ENCODE measurements at regions not wholly inside any gene's neighbourhood (a gene's known extent, or its start where the extent isn't known, plus 50 kb on each side); places are given as distances from the start of the nearest gene placed in this dataset.

DNA sequence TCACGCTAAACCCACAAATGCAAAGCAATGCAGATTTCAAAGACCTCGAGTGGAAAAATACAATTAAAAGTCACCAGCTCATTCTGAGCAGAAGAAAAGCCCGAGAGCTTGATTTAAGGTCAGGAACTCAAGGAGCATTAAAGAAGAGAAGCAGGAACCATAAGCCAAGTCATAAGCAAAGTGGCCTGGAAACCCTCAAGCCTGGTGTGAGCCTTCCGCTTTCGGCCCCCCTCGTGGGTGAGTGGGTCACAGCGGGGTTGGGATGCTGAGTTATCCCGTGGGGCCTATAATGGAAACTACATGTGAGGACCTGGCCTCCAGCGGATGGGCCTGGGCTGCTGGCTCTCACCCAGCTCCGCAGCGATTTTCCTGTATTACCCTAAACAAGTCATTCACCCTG lies 504.3 kb downstream of the RAB28 start:
- H3K27me3 ChIP-seq: no peaks in the 10 kb centered on the region
- TF ChIP-seq EP300 (IDR thresholded peaks at IDR 0.05) (no peak), POLR2A (IDR thresholded peaks at IDR 0.05) (no peak), POLR2AphosphoS5 (IDR thresholded peaks at IDR 0.05) (no peak)
- TF ChIP-seq, protein P1, sequence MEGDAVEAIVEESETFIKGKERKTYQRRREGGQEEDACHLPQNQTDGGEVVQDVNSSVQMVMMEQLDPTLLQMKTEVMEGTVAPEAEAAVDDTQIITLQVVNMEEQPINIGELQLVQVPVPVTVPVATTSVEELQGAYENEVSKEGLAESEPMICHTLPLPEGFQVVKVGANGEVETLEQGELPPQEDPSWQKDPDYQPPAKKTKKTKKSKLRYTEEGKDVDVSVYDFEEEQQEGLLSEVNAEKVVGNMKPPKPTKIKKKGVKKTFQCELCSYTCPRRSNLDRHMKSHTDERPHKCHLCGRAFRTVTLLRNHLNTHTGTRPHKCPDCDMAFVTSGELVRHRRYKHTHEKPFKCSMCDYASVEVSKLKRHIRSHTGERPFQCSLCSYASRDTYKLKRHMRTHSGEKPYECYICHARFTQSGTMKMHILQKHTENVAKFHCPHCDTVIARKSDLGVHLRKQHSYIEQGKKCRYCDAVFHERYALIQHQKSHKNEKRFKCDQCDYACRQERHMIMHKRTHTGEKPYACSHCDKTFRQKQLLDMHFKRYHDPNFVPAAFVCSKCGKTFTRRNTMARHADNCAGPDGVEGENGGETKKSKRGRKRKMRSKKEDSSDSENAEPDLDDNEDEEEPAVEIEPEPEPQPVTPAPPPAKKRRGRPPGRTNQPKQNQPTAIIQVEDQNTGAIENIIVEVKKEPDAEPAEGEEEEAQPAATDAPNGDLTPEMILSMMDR (IDR thresholded peaks at IDR 0.05): no peak
- H3K4me1 ChIP-seq: no peaks in the 10 kb centered on the region
- WGBS: 81% methylated on average over 11 of the region's 11 CpGs
- H3K4me3 ChIP-seq: no peak overlapping the region
- no peaks in the 10 kb centered on the region for H3K9me3 ChIP-seq
- H3K27ac ChIP-seq: no peak overlapping the region
- H3K36me3 ChIP-seq: no peaks in the 10 kb centered on the region
- DNase-seq (ENCODE audit: low spot score in 2 of 2): no peak

DNA sequence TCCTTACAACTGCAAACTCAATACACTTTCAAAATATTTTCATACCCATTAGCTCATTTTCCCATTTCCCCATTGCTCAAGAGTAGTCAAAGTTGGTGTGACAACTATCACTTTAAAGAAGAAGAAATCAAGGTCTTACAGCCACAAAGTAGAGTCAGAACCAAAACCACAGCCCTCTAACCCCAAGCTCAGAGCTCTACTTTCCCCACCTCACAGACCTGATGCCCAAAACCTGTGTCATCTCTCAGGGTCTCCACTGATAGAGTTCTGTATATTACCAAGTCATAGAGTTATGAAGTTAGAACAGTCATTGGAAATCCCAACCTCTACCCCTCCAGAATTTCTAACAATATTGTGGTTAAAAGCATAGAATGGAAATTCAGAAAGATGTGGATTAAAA lies 505.8 kb downstream of the RAB28 start:
- no peak for DNase-seq (ENCODE audit: low spot score in 2 of 2)
- TF ChIP-seq POLR2A (IDR thresholded peaks at IDR 0.05) (no peak), EP300 (IDR thresholded peaks at IDR 0.05) (no peak), POLR2AphosphoS5 (IDR thresholded peaks at IDR 0.05) (no peak)
- TF ChIP-seq, protein P1 (IDR thresholded peaks at IDR 0.05): no peak
- H3K4me1 ChIP-seq: no peaks in the 10 kb centered on the region
- no peak overlapping the region for H3K4me3 ChIP-seq
- H3K27ac ChIP-seq: no peak overlapping the region
- no peaks in the 10 kb centered on the region for H3K27me3 ChIP-seq
- H3K9me3 ChIP-seq: no peaks in the 10 kb centered on the region
- H3K36me3 ChIP-seq: no peaks in the 10 kb centered on the region

DNA sequence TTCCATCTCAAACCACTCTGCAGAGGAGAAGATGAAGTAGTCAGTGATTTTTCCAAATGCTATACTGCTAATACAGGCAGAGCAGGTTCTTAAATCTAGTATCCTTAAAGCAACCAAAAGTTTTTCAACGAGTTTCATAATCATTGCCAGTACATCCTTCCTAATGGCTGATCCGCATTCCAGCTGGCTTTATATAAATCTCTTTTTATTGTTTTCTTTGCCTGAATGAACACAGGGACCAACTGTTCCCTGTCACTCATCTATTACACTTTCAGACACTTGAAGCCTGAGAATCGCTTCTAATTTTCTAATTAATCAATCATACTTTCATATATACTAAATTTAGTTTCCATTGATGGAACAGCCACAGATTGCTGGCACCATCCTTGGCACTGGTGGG lies 508.6 kb downstream of the RAB28 start:
- WGBS: 73% methylated on average over 3 of the region's 3 CpGs
- no peak for DNase-seq (ENCODE audit: low spot score in 2 of 2)
- TF ChIP-seq EP300 (IDR thresholded peaks at IDR 0.05) (no peak), POLR2AphosphoS5 (IDR thresholded peaks at IDR 0.05) (no peak), POLR2A (IDR thresholded peaks at IDR 0.05) (no peak)
- TF ChIP-seq, protein P1 (IDR thresholded peaks at IDR 0.05): no peak
- no peaks in the 10 kb centered on the region for H3K27me3 ChIP-seq
- no peaks in the 10 kb centered on the region for H3K4me1 ChIP-seq
- no peak overlapping the region for H3K4me3 ChIP-seq
- H3K36me3 ChIP-seq: no peaks in the 10 kb centered on the region
- no peaks in the 10 kb centered on the region for H3K9me3 ChIP-seq
- H3K27ac ChIP-seq: no peak overlapping the region

DNA sequence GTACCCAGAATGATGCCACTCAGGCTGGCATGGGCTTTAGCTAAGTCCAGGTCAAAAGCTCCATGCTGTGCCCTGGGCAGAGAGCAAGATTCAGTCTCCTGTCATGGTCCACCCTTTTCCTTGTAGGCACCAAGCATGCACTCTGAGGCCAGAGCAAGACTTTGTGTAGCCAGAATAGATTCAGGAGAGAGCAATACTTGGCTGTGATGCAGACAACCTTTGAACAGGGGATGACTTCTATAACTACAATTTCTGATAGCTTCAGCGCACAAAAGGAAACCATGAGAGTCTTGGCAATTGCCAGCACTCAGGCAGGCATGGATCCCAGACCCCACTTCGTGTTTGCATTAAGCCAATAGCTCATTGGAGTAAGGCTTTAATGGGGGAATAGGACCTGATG lies 510.6 kb downstream of the RAB28 start:
- 85% methylated on average over 2 of the region's 2 CpGs for WGBS
- no peak overlapping the region for H3K4me3 ChIP-seq
- H3K4me1 ChIP-seq: no peaks in the 10 kb centered on the region
- no peaks in the 10 kb centered on the region for H3K9me3 ChIP-seq
- no peak overlapping the region for H3K27ac ChIP-seq
- H3K27me3 ChIP-seq: no peaks in the 10 kb centered on the region
- DNase-seq (ENCODE audit: low spot score in 2 of 2): no peak
- TF ChIP-seq, protein P1 (IDR thresholded peaks at IDR 0.05): no peak
- no peak for TF ChIP-seq EP300 (IDR thresholded peaks at IDR 0.05)
- no peak for TF ChIP-seq POLR2AphosphoS5 (IDR thresholded peaks at IDR 0.05)
- TF ChIP-seq POLR2A (IDR thresholded peaks at IDR 0.05): no peak
- no peaks in the 10 kb centered on the region for H3K36me3 ChIP-seq

DNA sequence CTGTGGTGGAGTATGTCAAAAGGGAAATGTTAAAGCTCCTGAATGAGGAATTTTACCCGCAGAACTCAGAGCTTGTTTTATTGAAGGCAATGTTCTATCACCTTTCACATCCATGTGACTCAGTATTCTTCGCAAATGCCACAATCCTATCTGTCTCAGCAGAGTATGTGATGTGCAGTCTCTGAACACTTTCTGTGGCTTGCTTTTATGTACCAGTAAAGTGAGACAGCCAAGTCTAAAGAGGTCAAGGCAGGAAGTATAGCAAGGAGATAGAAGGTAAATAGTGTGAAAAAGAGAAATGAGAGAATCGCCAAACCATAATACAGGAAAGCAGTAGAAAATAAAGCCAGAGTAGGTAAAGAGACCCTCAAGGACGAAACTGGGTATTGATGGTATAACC lies 515.8 kb downstream of the RAB28 start:
- Histone ChIP-seq H3K4me1 (no peaks in the 10 kb centered on the region), H3K27me3 (no peaks in the 10 kb centered on the region), H3K4me3 (no peak overlapping the region), H3K36me3 (no peaks in the 10 kb centered on the region), H3K9me3 (no peaks in the 10 kb centered on the region), H3K27ac (no peak overlapping the region)
- 71% methylated on average over 4 of the region's 4 CpGs for WGBS
- TF ChIP-seq POLR2AphosphoS5 (IDR thresholded peaks at IDR 0.05) (no peak), EP300 (IDR thresholded peaks at IDR 0.05) (no peak), POLR2A (IDR thresholded peaks at IDR 0.05) (no peak)
- TF ChIP-seq, protein P1 (IDR thresholded peaks at IDR 0.05): no peak
- DNase-seq (ENCODE audit: low spot score in 2 of 2): no peak
